DMS53 treated with DMSO at 0.1 percent for 48 hours (cell line): ENCODE measurements at regions not wholly inside any gene's neighbourhood (a gene's known extent, or its start where the extent isn't known, plus 50 kb on each side); places are given as distances from the start of the nearest gene placed in this dataset.

Experiments
- DNase-seq: peaks from one replicate; lab custom pipeline; 2025; ENCODE audit not compliant: unreplicated experiment; lab: John Stamatoyannopoulos, UW

DNA sequence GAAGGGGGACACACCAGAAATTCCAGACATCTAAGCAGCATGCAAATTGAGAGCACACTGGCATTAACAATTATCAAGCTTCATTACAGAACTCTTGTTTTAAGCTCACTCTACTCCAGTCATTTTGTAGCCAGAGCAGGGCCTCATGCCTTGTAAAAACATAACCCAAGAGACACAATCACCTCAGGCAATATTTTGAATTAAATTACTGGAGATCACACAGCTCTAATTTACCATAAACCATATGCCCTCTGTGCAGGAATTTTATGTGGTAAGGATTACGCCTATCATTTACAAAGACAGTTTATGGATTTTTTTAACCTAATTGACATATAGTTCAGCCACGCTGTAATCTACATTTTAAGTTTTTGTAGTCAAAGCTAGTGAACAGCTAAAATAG is 414.1 kb upstream of the DDI1 start:
- DNase-seq = no peak

DNA sequence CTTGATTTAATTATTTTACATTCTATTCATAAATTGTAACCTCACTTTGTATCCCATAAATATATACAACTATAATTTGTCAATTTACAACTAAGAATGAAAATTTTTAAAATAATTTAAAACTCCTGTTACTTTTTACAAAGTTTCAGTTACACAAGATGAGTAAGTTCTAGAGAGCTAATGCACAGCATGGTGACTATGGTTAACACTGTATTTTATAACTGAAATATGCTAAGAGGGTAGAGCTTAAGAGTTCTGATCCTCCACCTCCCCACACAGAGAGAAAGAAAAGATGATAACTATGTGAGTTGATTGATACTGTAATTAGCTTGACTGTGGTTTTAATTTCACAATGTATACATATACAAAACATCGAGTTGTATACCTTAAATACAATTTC is 412.5 kb upstream of the DDI1 start:
- no peak for DNase-seq

DNA sequence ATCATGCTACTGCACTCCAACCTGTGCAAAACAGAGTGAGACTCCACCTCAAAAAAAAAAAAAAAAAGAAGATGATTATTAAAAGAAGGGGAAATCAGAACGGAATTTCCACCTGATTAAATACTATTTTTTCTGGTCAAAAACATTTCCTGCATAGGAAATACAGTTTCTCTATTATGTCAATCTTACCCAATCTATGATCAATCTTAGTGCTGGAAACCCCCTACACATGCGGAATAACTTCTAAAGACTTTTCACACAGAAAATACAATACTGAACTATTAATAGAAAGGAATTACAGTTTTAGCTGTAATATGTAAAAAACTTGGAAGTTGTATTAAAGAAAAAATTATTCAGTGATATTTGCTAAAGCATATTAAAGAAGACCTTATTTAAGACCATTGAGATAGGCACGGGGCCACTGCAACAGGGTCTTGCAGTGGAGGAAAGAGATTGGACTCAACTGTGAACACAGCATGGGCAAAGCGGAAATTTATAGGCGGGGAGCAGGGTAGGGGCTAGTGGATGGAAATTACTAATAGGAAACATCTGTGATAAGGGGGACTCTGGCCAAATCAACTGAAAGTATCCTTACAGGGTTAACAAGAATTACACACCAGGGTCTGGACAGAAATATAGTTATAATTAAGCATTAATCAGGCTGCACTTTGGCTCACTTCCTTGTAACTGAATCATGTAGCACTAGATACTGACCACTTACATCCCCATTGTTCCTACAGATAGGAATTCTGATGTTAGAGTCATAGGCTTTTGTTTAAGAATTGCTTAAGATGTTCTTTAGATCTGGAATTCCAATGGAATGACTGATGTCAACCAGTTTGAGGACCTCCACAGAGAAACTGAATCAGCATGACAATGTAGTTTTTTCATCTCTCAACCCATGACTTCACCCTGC is 411.5 kb upstream of the DDI1 start:
- DNase-seq = no peak

- DNase-seq = no peak
Measured at GRCh38 chr11:103625624-103625965, 410.8 kb upstream of the DDI1 start.

GRCh38 chr11:103628121-103628520 is 408.3 kb upstream of the DDI1 start:
- no peak for DNase-seq

DNA sequence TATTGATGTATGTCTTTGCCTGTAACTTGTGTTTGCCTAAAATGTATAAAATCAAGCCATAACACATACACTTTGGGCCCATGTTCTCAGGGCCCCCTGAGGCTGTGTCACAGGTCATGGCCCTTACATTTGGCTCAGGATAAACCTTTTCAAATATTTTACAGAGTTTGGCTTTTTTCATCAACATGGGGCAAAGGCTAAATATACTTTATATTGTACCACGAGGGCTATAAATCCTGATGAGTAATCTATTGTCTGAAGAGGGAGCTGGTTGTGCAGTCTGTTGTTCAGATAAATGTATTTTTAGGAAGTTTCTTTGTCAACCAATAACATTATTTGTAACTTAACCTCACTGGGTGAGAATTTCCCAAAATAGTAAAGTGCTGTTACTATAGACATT is 404.6 kb upstream of the DDI1 start:
- no peak for DNase-seq

GRCh38 chr11:103633068-103633788 is 403.2 kb upstream of the DDI1 start:
- no peak for DNase-seq

- no peak for DNase-seq
Measured at GRCh38 chr11:103633819-103634590, 402.4 kb upstream of the DDI1 start.

GRCh38 chr11:103636232-103636631 is 400.2 kb upstream of the DDI1 start:
- no peak for DNase-seq

- no peak for DNase-seq
Measured at GRCh38 chr11:103637295-103637694, 399.1 kb upstream of the DDI1 start.

GRCh38 chr11:103637831-103638230 is 398.6 kb upstream of the DDI1 start:
- no peak for DNase-seq

GRCh38 chr11:103644676-103645075 is 391.8 kb upstream of the DDI1 start:
- DNase-seq = no peak

GRCh38 chr11:103648054-103648453 is 388.4 kb upstream of the DDI1 start:
- no peak for DNase-seq

- no peak for DNase-seq
Measured at GRCh38 chr11:103648670-103649400, 387.6 kb upstream of the DDI1 start.

GRCh38 chr11:103649401-103649895 is 387.0 kb upstream of the DDI1 start:
- DNase-seq = no peak

GRCh38 chr11:103650330-103650729 is 386.1 kb upstream of the DDI1 start:
- no peak for DNase-seq

GRCh38 chr11:103651341-103651998 is 385.0 kb upstream of the DDI1 start:
- DNase-seq = no peak

DNA sequence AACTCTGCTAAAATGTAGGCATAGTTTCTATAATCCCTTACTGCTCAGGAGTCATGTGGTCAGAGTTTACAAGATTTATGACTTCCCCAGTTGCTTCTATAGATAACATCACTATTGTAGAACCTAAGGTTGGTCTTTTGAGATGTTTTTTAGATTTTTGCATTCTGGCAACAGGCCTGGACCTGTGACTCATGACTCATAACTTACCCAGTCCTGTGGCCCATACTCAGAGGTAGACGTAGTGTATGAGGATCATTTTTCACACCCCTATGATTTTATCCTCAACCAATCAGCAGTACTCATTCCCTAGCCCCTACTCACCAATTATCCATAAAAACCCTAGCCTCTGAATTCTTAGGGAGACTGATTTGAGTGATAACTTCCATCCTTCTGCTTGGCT is 384.4 kb upstream of the DDI1 start:
- DNase-seq = no peak

DNA sequence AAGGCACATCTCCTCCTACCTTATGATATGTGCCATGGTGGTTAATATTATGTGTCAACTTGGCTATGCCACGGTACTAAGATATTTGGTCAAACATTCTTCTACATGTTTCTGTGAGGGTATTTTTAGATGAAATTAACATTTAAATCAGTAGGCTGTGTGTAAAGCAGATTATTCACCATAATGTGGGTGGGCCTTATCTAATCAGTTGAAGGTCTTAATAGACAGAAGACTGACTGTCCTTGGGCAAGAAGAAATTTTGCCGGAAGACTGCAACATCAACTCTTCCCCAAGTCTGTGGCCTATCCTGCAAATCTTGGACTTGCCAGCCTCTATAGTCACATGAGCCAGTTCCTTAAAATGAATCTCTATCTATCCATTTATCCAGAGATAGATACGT is 380.1 kb upstream of the DDI1 start:
- DNase-seq = no peak

- peak; percentile 25 for DNase-seq
Measured at GRCh38 chr11:103659206-103659618, 377.2 kb upstream of the DDI1 start.
